ENCODE measurements at regions not wholly inside any gene's neighbourhood (a gene's known extent, or its start where the extent isn't known, plus 50 kb on each side); places are given as distances from the start of the nearest gene placed in this dataset.

DNA sequence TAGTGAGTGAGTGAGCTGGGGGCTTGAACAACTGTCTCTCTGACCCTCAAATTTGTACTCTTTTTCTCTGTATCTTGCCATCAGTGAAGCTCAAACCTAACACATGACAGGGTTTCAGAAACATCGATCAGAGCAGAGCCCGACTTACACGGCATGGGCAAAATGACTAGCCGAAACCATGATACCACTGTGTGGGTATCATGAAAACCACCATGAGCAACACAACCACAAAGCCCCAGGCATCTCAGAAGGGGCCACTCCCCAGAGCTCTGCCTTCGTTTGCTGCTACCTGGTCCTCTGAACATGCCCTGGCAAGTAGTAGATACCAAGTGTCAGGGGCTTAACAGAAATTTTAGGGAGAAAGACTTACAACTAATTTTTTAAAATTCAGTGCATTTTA is 308.5 kb downstream of the WDR11 start:
- no peak overlapping the region for H3K9ac ChIP-seq (ENCODE audit: low read length)
- intact Hi-C loops (cut with micrococcal nuclease) = no loop called here
- H3K36me3 ChIP-seq (replicated peaks in 1 of 2; ENCODE audit: control extremely low read depth in 1 of 2, control insufficient read depth in 1 of 2, extremely low read depth in 1 of 2, insufficient read depth in 2 of 2, low read length in 1 of 2) = no peaks in the 10 kb centered on the region
- ChIA-PET POLR2A (no interaction called here), CTCF (no interaction called here)
- H3K4me3 ChIP-seq (ENCODE audit: control extremely low read depth in 1 of 5, extremely low read depth in 1 of 5, insufficient read depth in 1 of 5, low read depth in 2 of 5, low read length in 4 of 5) = no peak overlapping the region
- no peaks in the 10 kb centered on the region for H4K20me1 ChIP-seq (ENCODE audit: control insufficient read depth, insufficient read depth, low read length, poor library complexity, severe bottlenecking)
- H3K79me2 ChIP-seq (ENCODE audit: control insufficient read depth, insufficient read depth, low read length) = no peaks in the 10 kb centered on the region
- no peak overlapping the region for H2AFZ ChIP-seq (ENCODE audit: insufficient read depth, low read depth, low read length, poor library complexity, severe bottlenecking)
- H3K9me3 ChIP-seq (ENCODE audit: control extremely low read depth in 1 of 3, control insufficient read depth in 2 of 3, insufficient read depth in 1 of 3, low read length in 2 of 3) = peaks cover 0 to 3% (median 0%) of the 10 kb centered on the region in 3 donors
- H3K4me1 Mint-ChIP-seq = no peaks in the 10 kb centered on the region
- no peaks in the 10 kb centered on the region for H3K9me3 Mint-ChIP-seq (ENCODE audit: insufficient read depth)
- H3K4me2 ChIP-seq (replicated peaks; ENCODE audit: low read depth, low read length, poor library complexity, severe bottlenecking) = no peak overlapping the region
- no peak for ATAC-seq (ENCODE audit: low read depth)
- TF ChIP-seq, protein P1, sequence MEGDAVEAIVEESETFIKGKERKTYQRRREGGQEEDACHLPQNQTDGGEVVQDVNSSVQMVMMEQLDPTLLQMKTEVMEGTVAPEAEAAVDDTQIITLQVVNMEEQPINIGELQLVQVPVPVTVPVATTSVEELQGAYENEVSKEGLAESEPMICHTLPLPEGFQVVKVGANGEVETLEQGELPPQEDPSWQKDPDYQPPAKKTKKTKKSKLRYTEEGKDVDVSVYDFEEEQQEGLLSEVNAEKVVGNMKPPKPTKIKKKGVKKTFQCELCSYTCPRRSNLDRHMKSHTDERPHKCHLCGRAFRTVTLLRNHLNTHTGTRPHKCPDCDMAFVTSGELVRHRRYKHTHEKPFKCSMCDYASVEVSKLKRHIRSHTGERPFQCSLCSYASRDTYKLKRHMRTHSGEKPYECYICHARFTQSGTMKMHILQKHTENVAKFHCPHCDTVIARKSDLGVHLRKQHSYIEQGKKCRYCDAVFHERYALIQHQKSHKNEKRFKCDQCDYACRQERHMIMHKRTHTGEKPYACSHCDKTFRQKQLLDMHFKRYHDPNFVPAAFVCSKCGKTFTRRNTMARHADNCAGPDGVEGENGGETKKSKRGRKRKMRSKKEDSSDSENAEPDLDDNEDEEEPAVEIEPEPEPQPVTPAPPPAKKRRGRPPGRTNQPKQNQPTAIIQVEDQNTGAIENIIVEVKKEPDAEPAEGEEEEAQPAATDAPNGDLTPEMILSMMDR (IDR thresholded peaks at IDR 0.05) = no peak
- TF ChIP-seq EZH2 (IDR thresholded peaks at IDR 0.05; ENCODE audit: borderline replicate concordance, insufficient read depth, low read depth, low read length, poor library complexity, severe bottlenecking) = no peak
- 70% methylated on average over 4 of the region's 5 CpGs for WGBS (ENCODE audit: insufficient coverage)
- no peak overlapping the region for H3K27ac Mint-ChIP-seq
- no peak overlapping the region for H3K4me3 Mint-ChIP-seq
- H3K27me3 Mint-ChIP-seq = peaks cover 3% of the 10 kb centered on the region
- no peaks in the 10 kb centered on the region for H3K4me1 ChIP-seq (ENCODE audit: control insufficient read depth in 2 of 2, insufficient read depth in 2 of 2, low read length in 2 of 2)
- DNase-seq = no peak
- H3K27me3 ChIP-seq (replicated peaks in 1 of 4; ENCODE audit: control extremely low read depth in 1 of 4, control insufficient read depth in 3 of 4, insufficient read depth in 4 of 4, low read length in 3 of 4) = no peaks in the 10 kb centered on the region
- no peak overlapping the region for H3K27ac ChIP-seq (ENCODE audit: low read length in 2 of 2)

DNA sequence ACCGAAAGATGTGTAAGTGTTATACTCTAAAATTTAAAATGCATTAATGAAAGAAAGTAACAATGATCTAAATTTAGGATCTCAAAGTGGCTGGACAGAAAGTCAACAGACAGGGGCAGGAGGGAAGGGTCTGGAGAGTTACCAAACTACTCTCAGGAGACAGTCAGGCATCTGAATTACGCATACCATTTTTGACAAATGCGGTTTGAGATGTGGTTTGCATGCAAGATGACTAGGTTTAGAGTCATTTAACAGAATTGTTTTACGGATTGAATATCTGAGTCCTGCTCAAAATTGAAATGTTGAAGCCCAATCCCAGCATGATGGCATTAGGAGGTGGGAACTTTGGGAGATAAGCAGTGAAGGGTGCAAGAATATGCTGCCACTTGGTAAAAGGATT is 314.1 kb downstream of the WDR11 start:
- intact Hi-C loops (cut with micrococcal nuclease) = no loop called here
- Mint-ChIP-seq H3K9me3 (ENCODE audit: insufficient read depth) (no peaks in the 10 kb centered on the region), H3K27me3 (peaks cover 4% of the 10 kb centered on the region), H3K27ac (no peak overlapping the region), H3K4me3 (no peak overlapping the region), H3K4me1 (no peaks in the 10 kb centered on the region)
- no peak overlapping the region for H3K9ac ChIP-seq (ENCODE audit: low read length)
- no peak overlapping the region for H2AFZ ChIP-seq (ENCODE audit: insufficient read depth, low read depth, low read length, poor library complexity, severe bottlenecking)
- H3K4me3 ChIP-seq (ENCODE audit: control extremely low read depth in 1 of 5, extremely low read depth in 1 of 5, insufficient read depth in 1 of 5, low read depth in 2 of 5, low read length in 4 of 5) = no peak overlapping the region
- no peak for DNase-seq
- ChIA-PET POLR2A (no interaction called here), CTCF (no interaction called here)
- no peaks in the 10 kb centered on the region for H3K9me3 ChIP-seq (ENCODE audit: control extremely low read depth in 1 of 3, control insufficient read depth in 2 of 3, insufficient read depth in 1 of 3, low read length in 2 of 3)
- 100% methylated on average over 1 of the region's 4 CpGs for WGBS (ENCODE audit: insufficient coverage)
- no peaks in the 10 kb centered on the region for H3K27me3 ChIP-seq (replicated peaks in 1 of 4; ENCODE audit: control extremely low read depth in 1 of 4, control insufficient read depth in 3 of 4, insufficient read depth in 4 of 4, low read length in 3 of 4)
- no peaks in the 10 kb centered on the region for H4K20me1 ChIP-seq (ENCODE audit: control insufficient read depth, insufficient read depth, low read length, poor library complexity, severe bottlenecking)
- H3K79me2 ChIP-seq (ENCODE audit: control insufficient read depth, insufficient read depth, low read length) = no peaks in the 10 kb centered on the region
- H3K27ac ChIP-seq (ENCODE audit: low read length in 2 of 2) = no peak overlapping the region
- H3K4me1 ChIP-seq (ENCODE audit: control insufficient read depth in 2 of 2, insufficient read depth in 2 of 2, low read length in 2 of 2) = no peaks in the 10 kb centered on the region
- H3K36me3 ChIP-seq (replicated peaks in 1 of 2; ENCODE audit: control extremely low read depth in 1 of 2, control insufficient read depth in 1 of 2, extremely low read depth in 1 of 2, insufficient read depth in 2 of 2, low read length in 1 of 2) = no peaks in the 10 kb centered on the region
- no peak for TF ChIP-seq EZH2 (IDR thresholded peaks at IDR 0.05; ENCODE audit: borderline replicate concordance, insufficient read depth, low read depth, low read length, poor library complexity, severe bottlenecking)
- TF ChIP-seq, protein P1 (IDR thresholded peaks at IDR 0.05) = no peak
- H3K4me2 ChIP-seq (replicated peaks; ENCODE audit: low read depth, low read length, poor library complexity, severe bottlenecking) = no peak overlapping the region
- ATAC-seq (ENCODE audit: low read depth) = no peak

Measured in B cell (primary cell).